ENCODE measurements at regions not wholly inside any gene's neighbourhood (a gene's known extent, or its start where the extent isn't known, plus 50 kb on each side); places are given as distances from the start of the nearest gene placed in this dataset.

DNA sequence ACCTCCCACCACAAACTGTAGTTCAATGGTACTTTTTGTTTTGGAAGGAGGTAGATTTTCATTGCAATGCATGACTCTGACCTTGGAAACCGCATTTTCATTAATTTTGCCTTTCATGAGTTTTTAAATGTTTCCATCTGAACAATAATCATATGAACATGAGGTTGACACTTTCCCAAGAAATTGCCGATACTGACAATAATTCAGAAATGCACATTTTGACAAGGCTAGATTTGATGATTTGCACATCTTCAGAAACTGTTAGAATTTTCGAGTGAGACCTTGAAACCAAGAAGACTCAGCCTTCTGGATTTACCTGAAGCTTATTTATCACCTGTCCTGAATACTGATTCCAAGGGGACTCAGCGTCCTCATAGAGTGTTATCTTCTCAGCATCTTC lies 93.8 kb upstream of the NTRK2 start:
- no peak for TF ChIP-seq POLR2A (IDR thresholded peaks at IDR 0.05)
- no peak for TF ChIP-seq EP300 (IDR thresholded peaks at IDR 0.05)
- no peak for TF ChIP-seq POLR2AphosphoS5 (IDR thresholded peaks at IDR 0.05)
- TF ChIP-seq, protein P1, sequence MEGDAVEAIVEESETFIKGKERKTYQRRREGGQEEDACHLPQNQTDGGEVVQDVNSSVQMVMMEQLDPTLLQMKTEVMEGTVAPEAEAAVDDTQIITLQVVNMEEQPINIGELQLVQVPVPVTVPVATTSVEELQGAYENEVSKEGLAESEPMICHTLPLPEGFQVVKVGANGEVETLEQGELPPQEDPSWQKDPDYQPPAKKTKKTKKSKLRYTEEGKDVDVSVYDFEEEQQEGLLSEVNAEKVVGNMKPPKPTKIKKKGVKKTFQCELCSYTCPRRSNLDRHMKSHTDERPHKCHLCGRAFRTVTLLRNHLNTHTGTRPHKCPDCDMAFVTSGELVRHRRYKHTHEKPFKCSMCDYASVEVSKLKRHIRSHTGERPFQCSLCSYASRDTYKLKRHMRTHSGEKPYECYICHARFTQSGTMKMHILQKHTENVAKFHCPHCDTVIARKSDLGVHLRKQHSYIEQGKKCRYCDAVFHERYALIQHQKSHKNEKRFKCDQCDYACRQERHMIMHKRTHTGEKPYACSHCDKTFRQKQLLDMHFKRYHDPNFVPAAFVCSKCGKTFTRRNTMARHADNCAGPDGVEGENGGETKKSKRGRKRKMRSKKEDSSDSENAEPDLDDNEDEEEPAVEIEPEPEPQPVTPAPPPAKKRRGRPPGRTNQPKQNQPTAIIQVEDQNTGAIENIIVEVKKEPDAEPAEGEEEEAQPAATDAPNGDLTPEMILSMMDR (IDR thresholded peaks at IDR 0.05) = no peak
- DNase-seq = no peak
- no peaks in the 10 kb centered on the region for H3K36me3 ChIP-seq
- no peaks in the 10 kb centered on the region for H3K4me1 ChIP-seq
- WGBS, 5 donors = 79 to 86% (median 83%) methylated on average over 4 of the region's 4 CpGs
- H3K4me3 ChIP-seq = no peak overlapping the region
- intact Hi-C loops (cut with DNase I; ENCODE audit: low total_unique reads) = no loop called here
- no peaks in the 10 kb centered on the region for H3K27me3 ChIP-seq
- no peaks in the 10 kb centered on the region for H3K9me3 ChIP-seq
- no peak overlapping the region for H3K27ac ChIP-seq

DNA sequence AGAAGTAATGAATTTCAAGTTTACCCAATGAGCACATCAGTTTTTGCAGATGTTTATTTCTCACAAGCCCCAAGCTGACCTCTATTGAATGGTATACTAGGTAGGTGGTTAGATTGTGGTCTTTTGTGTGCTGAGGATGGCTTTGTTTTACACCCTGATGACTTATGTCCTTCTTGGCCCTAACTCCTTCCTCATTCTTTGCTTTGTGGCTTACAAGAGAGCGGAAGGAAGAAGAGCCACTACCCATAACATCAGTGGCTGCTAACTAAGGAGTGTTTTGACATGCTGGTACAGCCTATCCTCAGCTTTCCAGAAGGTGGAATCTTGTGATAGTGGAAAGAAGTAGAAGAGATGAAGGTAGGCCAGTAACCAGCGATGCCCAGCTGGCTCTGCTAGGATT lies 85.7 kb upstream of the NTRK2 start:
- Histone ChIP-seq H3K27me3 (no peaks in the 10 kb centered on the region), H3K27ac (no peak overlapping the region), H3K4me3 (no peak overlapping the region), H3K4me1 (no peaks in the 10 kb centered on the region), H3K9me3 (no peaks in the 10 kb centered on the region), H3K36me3 (no peaks in the 10 kb centered on the region)
- no peak for DNase-seq
- intact Hi-C loops (cut with DNase I; ENCODE audit: low total_unique reads) = no loop called here
- no peak for TF ChIP-seq POLR2AphosphoS5 (IDR thresholded peaks at IDR 0.05)
- TF ChIP-seq, protein P1 (IDR thresholded peaks at IDR 0.05) = no peak
- no peak for TF ChIP-seq EP300 (IDR thresholded peaks at IDR 0.05)
- no peak for TF ChIP-seq POLR2A (IDR thresholded peaks at IDR 0.05)
- 83 to 95% (median 89%) methylated on average over 2 of the region's 2 CpGs for WGBS, 5 donors

DNA sequence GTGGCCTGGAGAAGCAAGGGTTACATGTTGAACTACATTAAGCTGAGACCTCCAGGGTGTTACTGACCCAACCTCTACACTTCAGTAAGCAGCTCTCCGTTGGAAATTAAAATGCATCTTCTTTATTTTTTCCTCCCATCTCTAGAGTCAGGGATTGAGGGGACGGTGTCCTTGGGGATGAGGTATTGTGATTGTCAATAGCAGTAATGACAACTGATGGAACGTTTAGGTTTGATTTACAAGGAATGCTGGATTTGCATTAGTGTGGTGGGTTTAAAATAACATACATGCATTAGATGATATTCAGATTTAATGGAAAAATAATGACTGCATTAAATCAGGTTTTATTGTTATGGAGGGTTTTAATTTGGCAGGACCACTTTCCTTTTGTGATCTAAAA lies 82.9 kb upstream of the NTRK2 start:
- no peak overlapping the region for H3K27ac ChIP-seq
- no peak for DNase-seq
- H3K36me3 ChIP-seq = no peaks in the 10 kb centered on the region
- H3K4me3 ChIP-seq = no peak overlapping the region
- intact Hi-C loops (cut with DNase I; ENCODE audit: low total_unique reads) = no loop called here
- H3K4me1 ChIP-seq = no peaks in the 10 kb centered on the region
- no peaks in the 10 kb centered on the region for H3K27me3 ChIP-seq
- 67 to 79% (median 71%) methylated on average over 3 of the region's 3 CpGs for WGBS, 5 donors
- TF ChIP-seq POLR2A (IDR thresholded peaks at IDR 0.05) (no peak), EP300 (IDR thresholded peaks at IDR 0.05) (no peak), POLR2AphosphoS5 (IDR thresholded peaks at IDR 0.05) (no peak)
- TF ChIP-seq, protein P1 (IDR thresholded peaks at IDR 0.05) = no peak
- no peaks in the 10 kb centered on the region for H3K9me3 ChIP-seq

DNA sequence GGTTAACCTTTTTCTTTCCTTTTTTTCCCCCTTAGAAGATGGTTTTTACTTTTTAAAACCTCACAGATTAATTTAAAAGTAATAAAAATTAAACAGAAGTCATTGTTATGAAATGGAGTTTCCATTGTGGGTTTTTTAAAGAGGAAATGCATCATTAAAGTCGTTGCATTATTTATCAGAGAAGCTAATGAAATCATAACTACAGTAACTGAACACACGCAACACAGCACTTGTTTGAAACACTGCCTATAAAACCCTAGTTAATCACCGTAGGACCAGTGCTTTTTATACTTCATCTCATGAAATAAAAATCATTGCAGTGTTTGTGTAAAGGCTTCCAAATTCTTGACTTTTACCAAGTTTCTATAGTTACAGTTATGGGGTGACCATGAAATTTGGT lies 82.4 kb upstream of the NTRK2 start:
- no peak overlapping the region for H3K4me3 ChIP-seq
- H3K9me3 ChIP-seq = no peaks in the 10 kb centered on the region
- TF ChIP-seq, protein P1 (IDR thresholded peaks at IDR 0.05) = no peak
- no peak for TF ChIP-seq POLR2AphosphoS5 (IDR thresholded peaks at IDR 0.05)
- no peak for TF ChIP-seq POLR2A (IDR thresholded peaks at IDR 0.05)
- TF ChIP-seq EP300 (IDR thresholded peaks at IDR 0.05) = no peak
- H3K27me3 ChIP-seq = no peaks in the 10 kb centered on the region
- no peaks in the 10 kb centered on the region for H3K4me1 ChIP-seq
- no peaks in the 10 kb centered on the region for H3K36me3 ChIP-seq
- intact Hi-C loops (cut with DNase I; ENCODE audit: low total_unique reads) = no loop called here
- no peak for DNase-seq
- 67 to 69% (median 69%) methylated on average over 3 of the region's 3 CpGs for WGBS, 5 donors
- H3K27ac ChIP-seq = no peak overlapping the region
